WTC11 (cell line): ENCODE measurements at regions not wholly inside any gene's neighbourhood (a gene's known extent, or its start where the extent isn't known, plus 50 kb on each side); places are given as distances from the start of the nearest gene placed in this dataset.

Experiments used
- ATAC-seq: fragments of 200-7000 bp; cut with Tn5 transposase; 2 replicates; pipeline ENCODE4 v1.10.0; 2021; ENCODE audit warnings: mild to moderate bottlenecking, moderate library complexity
- CTCF ChIA-PET: fragments of 300-600 bp; sonication (Branson Sonifier 250); formaldehyde crosslinking; loops from one replicate; lab custom pipeline; 2021; ENCODE audit warnings: antibody characterized with exemption; lab: Charles Lee
- POLR2A ChIA-PET: fragments of 350-600 bp; sonication (Branson Sonifier 250); formaldehyde crosslinking; loops from one replicate; lab custom pipeline; 2021; ENCODE audit warnings: antibody characterized with exemption; lab: Charles Lee
- DNase-seq: peaks from one replicate; pipeline ENCODE4 v3.0.0; 2021; ENCODE audit warnings: low spot score
- H3K27ac Mint-ChIP-seq: 2 replicates; pipeline ENCODE4 v1.8.0; 2021; ENCODE audit warnings: mixed read lengths
- H3K27me3 Mint-ChIP-seq: 2 replicates; pipeline ENCODE4 v1.8.0; 2021; ENCODE audit warnings: low read depth, mild to moderate bottlenecking, moderate library complexity, mixed read lengths
- H3K36me3 Mint-ChIP-seq: 2 replicates; pipeline ENCODE4 v1.8.0; 2021; ENCODE audit warnings: mixed read lengths
- H3K4me1 Mint-ChIP-seq: 2 replicates; pipeline ENCODE4 v1.8.0; 2022; ENCODE audit warnings: mixed read lengths
- H3K4me3 Mint-ChIP-seq: 2 replicates; pipeline ENCODE4 v1.8.0; 2021; ENCODE audit warnings: mild to moderate bottlenecking, moderate library complexity, mixed read lengths
- H3K9me3 Mint-ChIP-seq: 2 replicates; pipeline ENCODE4 v1.8.0; 2021; ENCODE audit warnings: mixed read lengths
- CREB1 ChIP-seq: sonication (generic); formaldehyde crosslinking; IDR thresholded peaks from 2 replicates; pipeline ENCODE4 v1.8.0; 2023; ENCODE audit warnings: mild to moderate bottlenecking, missing genetic modification reagents
- CREM ChIP-seq: sonication (generic); formaldehyde crosslinking; IDR thresholded peaks from 2 replicates; pipeline ENCODE4 v1.8.1; 2022; ENCODE audit warnings: mild to moderate bottlenecking, missing genetic modification reagents, moderate library complexity
- ERG ChIP-seq: fragments of 250-450 bp; sonication (Bioruptor Pico); IDR thresholded peaks from 2 replicates; pipeline ENCODE4 v1.8.0; 2021; ENCODE audit warnings: mild to moderate bottlenecking
- NFYB ChIP-seq: sonication (generic); formaldehyde crosslinking; conservative IDR thresholded peaks from 2 replicates; pipeline ENCODE4 v1.8.0; 2022; ENCODE audit warnings: low read depth, missing genetic modification reagents
- PRDM15 ChIP-seq: sonication (generic); formaldehyde crosslinking; IDR thresholded peaks from 2 replicates; pipeline ENCODE4 v1.8.0; 2022; ENCODE audit warnings: missing genetic modification reagents
- SMAD4 ChIP-seq: sonication (generic); formaldehyde crosslinking; IDR thresholded peaks from 2 replicates; pipeline ENCODE4 v1.8.0; 2022; ENCODE audit warnings: mild to moderate bottlenecking, missing genetic modification reagents
- ZBTB43 ChIP-seq: sonication (generic); formaldehyde crosslinking; IDR thresholded peaks from 2 replicates; pipeline ENCODE4 v1.8.1; 2023; ENCODE audit warnings: mild to moderate bottlenecking, missing genetic modification reagents
- ZNF219 ChIP-seq: sonication (generic); formaldehyde crosslinking; IDR thresholded peaks from 2 replicates; pipeline ENCODE4 v1.8.0; 2023; ENCODE audit warnings: missing genetic modification reagents, mild to moderate bottlenecking, borderline replicate concordance
- ZNF416 ChIP-seq: fragments of 250-450 bp; sonication (Bioruptor Pico); IDR thresholded peaks from 2 replicates; pipeline ENCODE4 v1.9.0; 2021; ENCODE audit warnings: mild to moderate bottlenecking, inconsistent platforms
- ZNF671 ChIP-seq: fragments of 250-450 bp; sonication (Bioruptor Pico); IDR thresholded peaks from 2 replicates; pipeline ENCODE4 v1.8.0; 2021; ENCODE audit warnings: mild to moderate bottlenecking

GRCh38 chr6:112592159-112592558, 245.0 kb downstream of the RFPL4B start:
- TF ChIP-seq CREB1 (CRISPR knock-in tag) (no peak), CREM (CRISPR knock-in tag) (no peak), ZNF671 (no peak), ERG (CRISPR knock-in tag) (no peak), ZNF219 (CRISPR knock-in tag) (no peak)
- ChIA-PET POLR2A (no interaction called here), CTCF (interaction anchor here (0.6 kb wide), 1 partner anchor 89 kb away, joined by 3 read pairs; no protein-coding TSS in a partner anchor)
- Mint-ChIP-seq H3K27me3 (no peaks in the 10 kb centered on the region), H3K9me3 (peaks cover 18% of the 10 kb centered on the region), H3K4me3 (no peak overlapping the region), H3K27ac (no peak overlapping the region), H3K36me3 (peaks cover 9% of the 10 kb centered on the region; the same call in 1 of the 2 replicates), H3K4me1 (peaks cover 8% of the 10 kb centered on the region)
- DNase-seq = no peak
- ATAC-seq = no peak

GRCh38 chr6:112594886-112595594, 247.9 kb downstream of the RFPL4B start:
- POLR2A ChIA-PET = no interaction called here
- no peak for ATAC-seq
- Mint-ChIP-seq H3K27ac (no peak overlapping the region), H3K9me3 (peaks cover 18% of the 10 kb centered on the region), H3K4me3 (no peak overlapping the region), H3K4me1 (0 out of 2 replicates have a peak, but pooled peaks cover 4% of the 10 kb centered on the region), H3K27me3 (no peaks in the 10 kb centered on the region), H3K36me3 (peaks cover 9% of the 10 kb centered on the region; the same call in 1 of the 2 replicates)
- TF ChIP-seq ZNF416 (CRISPR knock-in tag) (no peak), SMAD4 (no peak)
- no peak for DNase-seq
- CTCF ChIA-PET = no interaction called here

GRCh38 chr6:112595841-112596240, 248.7 kb downstream of the RFPL4B start:
- POLR2A ChIA-PET = no interaction called here
- Mint-ChIP-seq H3K36me3 (peaks cover 9% of the 10 kb centered on the region; the same call in 1 of the 2 replicates), H3K27ac (no peak overlapping the region)

More at GRCh38 chr6:112595841-112596240, 248.7 kb downstream of the RFPL4B start:
- no peak for TF ChIP-seq PRDM15
- TF ChIP-seq ZBTB43 = no peak
- no peak for TF ChIP-seq NFYB
- CTCF ChIA-PET = no interaction called here
- ATAC-seq (no peak), DNase-seq (no peak)
- Mint-ChIP-seq H3K4me3 (no peak overlapping the region), H3K9me3 (peaks cover 18% of the 10 kb centered on the region), H3K4me1 (0 out of 2 replicates have a peak, but pooled peaks cover 4% of the 10 kb centered on the region), H3K27me3 (no peaks in the 10 kb centered on the region)
